ENCODE measurements at regions not wholly inside any gene's neighbourhood (a gene's known extent, or its start where the extent isn't known, plus 50 kb on each side); places are given as distances from the start of the nearest gene placed in this dataset.

DNA sequence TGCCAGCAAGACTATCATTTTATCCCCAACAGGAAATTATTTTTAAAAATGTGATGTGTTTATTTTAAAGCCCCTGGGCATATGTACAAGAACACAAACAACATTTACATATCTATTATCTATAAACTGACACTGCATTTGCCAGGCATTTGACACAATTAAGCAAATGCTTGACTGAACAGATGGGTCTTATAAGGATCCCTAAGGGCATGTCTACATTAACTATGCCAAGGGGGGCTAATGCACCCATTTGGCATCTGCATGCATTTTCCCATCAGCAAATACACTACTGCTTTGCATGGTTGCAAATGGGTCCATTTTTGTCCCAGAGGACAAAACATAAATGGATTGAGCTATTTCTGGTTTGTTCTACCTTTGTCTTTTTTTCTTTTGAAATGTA lies 884.8 kb upstream of the B3GALT2 start:
- TF ChIP-seq EZH2 (IDR thresholded peaks at IDR 0.05; ENCODE audit: borderline replicate concordance, low read length): no peak
- TF ChIP-seq, protein P1, sequence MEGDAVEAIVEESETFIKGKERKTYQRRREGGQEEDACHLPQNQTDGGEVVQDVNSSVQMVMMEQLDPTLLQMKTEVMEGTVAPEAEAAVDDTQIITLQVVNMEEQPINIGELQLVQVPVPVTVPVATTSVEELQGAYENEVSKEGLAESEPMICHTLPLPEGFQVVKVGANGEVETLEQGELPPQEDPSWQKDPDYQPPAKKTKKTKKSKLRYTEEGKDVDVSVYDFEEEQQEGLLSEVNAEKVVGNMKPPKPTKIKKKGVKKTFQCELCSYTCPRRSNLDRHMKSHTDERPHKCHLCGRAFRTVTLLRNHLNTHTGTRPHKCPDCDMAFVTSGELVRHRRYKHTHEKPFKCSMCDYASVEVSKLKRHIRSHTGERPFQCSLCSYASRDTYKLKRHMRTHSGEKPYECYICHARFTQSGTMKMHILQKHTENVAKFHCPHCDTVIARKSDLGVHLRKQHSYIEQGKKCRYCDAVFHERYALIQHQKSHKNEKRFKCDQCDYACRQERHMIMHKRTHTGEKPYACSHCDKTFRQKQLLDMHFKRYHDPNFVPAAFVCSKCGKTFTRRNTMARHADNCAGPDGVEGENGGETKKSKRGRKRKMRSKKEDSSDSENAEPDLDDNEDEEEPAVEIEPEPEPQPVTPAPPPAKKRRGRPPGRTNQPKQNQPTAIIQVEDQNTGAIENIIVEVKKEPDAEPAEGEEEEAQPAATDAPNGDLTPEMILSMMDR (IDR thresholded peaks at IDR 0.05; ENCODE audit: low read length): no peak
